HL-60 (cell line): ENCODE measurements at regions not wholly inside any gene's neighbourhood (a gene's known extent, or its start where the extent isn't known, plus 50 kb on each side); places are given as distances from the start of the nearest gene placed in this dataset.

ENCODE experiments used
- CTCF ChIP-seq: IDR thresholded peaks from one replicate; pipeline ENCODE4 v1.5.1; 2011; ENCODE audit warnings: low read length, control low read depth, inconsistent platforms; ENCODE audit not compliant: insufficient read depth
- POLR2AphosphoS5 ChIP-seq: IDR thresholded peaks from 2 replicates; pipeline ENCODE4 v1.6.1; 2012; ENCODE audit warnings: low read depth

GRCh38 chr5:117242028-117242427, 667.4 kb upstream of the SEMA6A start:
- TF ChIP-seq CTCF (no peak), POLR2AphosphoS5 (no peak)
